RWPE2 (cell line): ENCODE measurements at regions not wholly inside any gene's neighbourhood (a gene's known extent, or its start where the extent isn't known, plus 50 kb on each side); places are given as distances from the start of the nearest gene placed in this dataset.

ENCODE experiments used
- ATAC-seq: fragments of 200-7000 bp; cut with Tn5 transposase; 3 replicates; pipeline ENCODE4 v1.9.1; 2021; ENCODE audit warnings: low read depth
- DNase-seq: peaks from one replicate; pipeline ENCODE4 v3.0.0-alpha.2; 2020; ENCODE audit warnings: low spot score
- H3K27ac ChIP-seq: fragments of 450-650 bp; 2 replicates; pipeline ENCODE4 v1.5.1; 2017; ENCODE audit warnings: mild to moderate bottlenecking; ENCODE audit not compliant: poor library complexity, severe bottlenecking
- H3K27me3 ChIP-seq: fragments of 250-450 bp; sonication (Bioruptor Pico); 2 replicates; pipeline ENCODE4 v1.5.1; 2021; ENCODE audit warnings: mild to moderate bottlenecking, moderate library complexity; ENCODE audit not compliant: insufficient read depth, poor library complexity, severe bottlenecking
- H3K36me3 ChIP-seq: fragments of 250-450 bp; sonication (Bioruptor Pico); 2 replicates; pipeline ENCODE4 v1.5.1; 2020; ENCODE audit warnings: low read depth, mild to moderate bottlenecking, moderate library complexity
- H3K4me1 ChIP-seq: fragments of 250-450 bp; sonication (Bioruptor Pico); 2 replicates; pipeline ENCODE4 v1.5.1; 2021; ENCODE audit warnings: mild to moderate bottlenecking, moderate library complexity; ENCODE audit not compliant: insufficient read depth, poor library complexity, severe bottlenecking
- H3K4me3 ChIP-seq: fragments of 250-450 bp; sonication (Bioruptor Pico); 2 replicates; pipeline ENCODE4 v1.5.1; 2021; ENCODE audit warnings: mild to moderate bottlenecking, moderate library complexity; ENCODE audit not compliant: severe bottlenecking
- H3K9me3 ChIP-seq: fragments of 250-450 bp; sonication (Bioruptor Pico); 2 replicates; pipeline ENCODE4 v1.5.1; 2021; ENCODE audit warnings: mild to moderate bottlenecking, moderate library complexity; ENCODE audit not compliant: severe bottlenecking
- TF ChIP-seq, protein P1 (sequence below): fragments of 450-650 bp; IDR thresholded peaks from one replicate; pipeline ENCODE4 v1.5.1; 2017; ENCODE audit warnings: mild to moderate bottlenecking, moderate library complexity; ENCODE audit not compliant: poor library complexity, severe bottlenecking

DNA sequence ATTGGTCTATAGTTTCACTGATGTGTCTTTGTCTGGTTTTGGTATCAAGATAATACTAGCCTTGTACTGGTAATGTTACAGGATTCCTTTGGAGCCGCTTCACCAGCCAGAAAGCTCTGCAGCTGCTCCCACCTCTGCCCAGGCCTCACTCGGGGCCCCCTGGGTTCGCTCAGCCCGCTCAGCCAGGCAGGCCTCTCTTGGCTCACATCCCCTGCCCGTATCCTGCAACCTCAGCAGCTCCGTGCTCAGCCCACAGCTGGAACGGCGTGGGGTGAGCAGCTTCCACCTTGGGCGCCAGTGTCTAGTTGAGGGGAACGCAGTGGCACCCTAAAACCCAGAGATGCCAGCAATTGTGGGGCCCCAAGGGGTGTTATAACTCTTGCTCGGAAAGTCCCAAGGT is 429.7 kb upstream of the ROBO2 start:
- ATAC-seq (no peak), DNase-seq (no peak)
- TF ChIP-seq, protein P1, sequence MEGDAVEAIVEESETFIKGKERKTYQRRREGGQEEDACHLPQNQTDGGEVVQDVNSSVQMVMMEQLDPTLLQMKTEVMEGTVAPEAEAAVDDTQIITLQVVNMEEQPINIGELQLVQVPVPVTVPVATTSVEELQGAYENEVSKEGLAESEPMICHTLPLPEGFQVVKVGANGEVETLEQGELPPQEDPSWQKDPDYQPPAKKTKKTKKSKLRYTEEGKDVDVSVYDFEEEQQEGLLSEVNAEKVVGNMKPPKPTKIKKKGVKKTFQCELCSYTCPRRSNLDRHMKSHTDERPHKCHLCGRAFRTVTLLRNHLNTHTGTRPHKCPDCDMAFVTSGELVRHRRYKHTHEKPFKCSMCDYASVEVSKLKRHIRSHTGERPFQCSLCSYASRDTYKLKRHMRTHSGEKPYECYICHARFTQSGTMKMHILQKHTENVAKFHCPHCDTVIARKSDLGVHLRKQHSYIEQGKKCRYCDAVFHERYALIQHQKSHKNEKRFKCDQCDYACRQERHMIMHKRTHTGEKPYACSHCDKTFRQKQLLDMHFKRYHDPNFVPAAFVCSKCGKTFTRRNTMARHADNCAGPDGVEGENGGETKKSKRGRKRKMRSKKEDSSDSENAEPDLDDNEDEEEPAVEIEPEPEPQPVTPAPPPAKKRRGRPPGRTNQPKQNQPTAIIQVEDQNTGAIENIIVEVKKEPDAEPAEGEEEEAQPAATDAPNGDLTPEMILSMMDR: no peak
- Histone ChIP-seq H3K4me3 (no peak overlapping the region), H3K27ac (no peak overlapping the region), H3K36me3 (no peaks in the 10 kb centered on the region), H3K27me3 (no peaks in the 10 kb centered on the region), H3K9me3 (no peaks in the 10 kb centered on the region), H3K4me1 (no peaks in the 10 kb centered on the region)

DNA sequence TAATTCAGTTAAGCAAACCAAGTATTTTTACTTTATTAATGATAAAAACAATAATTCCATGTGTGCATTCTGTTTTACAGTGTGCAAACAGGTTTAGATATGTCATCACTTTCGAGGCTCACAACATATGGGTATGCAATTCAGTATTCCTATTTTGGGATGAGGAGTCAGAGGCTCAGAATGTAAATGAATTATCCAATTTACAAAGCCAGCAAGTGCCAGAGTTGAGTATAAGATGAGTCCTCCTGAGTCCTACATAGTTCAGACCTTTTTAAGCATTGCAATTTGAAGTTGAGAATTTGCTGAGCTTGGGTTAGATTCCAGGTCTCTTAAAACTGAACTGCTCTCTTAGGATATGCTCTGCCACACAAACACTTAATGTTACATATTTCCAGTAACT is 424.2 kb upstream of the ROBO2 start:
- H3K36me3 ChIP-seq: no peaks in the 10 kb centered on the region
- H3K27ac ChIP-seq: no peak overlapping the region
- no peak overlapping the region for H3K4me3 ChIP-seq
- H3K4me1 ChIP-seq: no peaks in the 10 kb centered on the region
- TF ChIP-seq, protein P1: no peak
- peaks cover 3% of the 10 kb centered on the region for H3K27me3 ChIP-seq
- no peaks in the 10 kb centered on the region for H3K9me3 ChIP-seq
- ATAC-seq (no peak), DNase-seq (no peak)

DNA sequence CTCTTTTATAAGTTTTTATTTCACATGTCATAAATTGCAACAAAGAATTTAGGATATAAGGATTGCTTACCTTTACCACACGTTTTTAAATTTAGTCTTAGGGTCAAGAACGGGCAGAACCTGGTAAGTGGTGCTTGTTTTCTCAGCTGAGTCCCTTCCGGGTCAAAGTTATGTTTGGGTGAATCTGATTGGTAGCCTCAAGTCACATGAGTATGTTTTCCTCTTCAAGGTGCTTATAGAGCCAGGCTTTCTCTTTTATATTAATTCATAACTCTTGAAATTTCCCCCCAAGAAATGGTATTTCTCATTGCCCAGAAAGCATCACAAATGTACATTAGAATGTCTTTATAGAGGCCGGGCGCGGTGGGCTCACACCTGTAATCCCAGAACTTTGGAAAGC is 415.7 kb upstream of the ROBO2 start:
- Histone ChIP-seq H3K4me3 (no peak overlapping the region), H3K4me1 (no peaks in the 10 kb centered on the region), H3K36me3 (no peaks in the 10 kb centered on the region), H3K27me3 (peaks cover 3% of the 10 kb centered on the region), H3K9me3 (no peaks in the 10 kb centered on the region), H3K27ac (no peak overlapping the region)
- TF ChIP-seq, protein P1: no peak
- no peak for DNase-seq
- ATAC-seq: no peak

DNA sequence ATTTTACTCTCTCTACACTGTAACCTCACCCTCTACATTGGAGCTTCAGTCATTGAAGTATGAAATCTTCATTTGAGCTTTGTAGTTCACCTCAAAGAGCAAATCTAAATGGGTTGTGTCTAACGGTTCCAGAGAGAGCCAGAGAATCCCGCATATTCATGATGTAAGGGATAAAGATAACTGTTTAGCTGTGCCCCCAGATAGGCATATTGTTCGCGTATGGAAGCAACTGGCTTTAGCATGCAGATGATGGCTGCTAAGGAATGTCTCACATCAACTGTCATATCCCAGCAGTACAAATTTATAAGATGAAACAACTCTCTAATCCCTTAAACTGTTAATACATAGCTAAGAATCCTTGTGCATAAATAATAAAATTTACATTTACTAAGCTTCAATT is 412.7 kb upstream of the ROBO2 start:
- TF ChIP-seq, protein P1: no peak
- Histone ChIP-seq H3K27ac (no peak overlapping the region), H3K4me1 (no peaks in the 10 kb centered on the region), H3K9me3 (no peaks in the 10 kb centered on the region), H3K27me3 (no peaks in the 10 kb centered on the region), H3K4me3 (no peak overlapping the region), H3K36me3 (no peaks in the 10 kb centered on the region)
- DNase-seq (no peak), ATAC-seq (no peak)

DNA sequence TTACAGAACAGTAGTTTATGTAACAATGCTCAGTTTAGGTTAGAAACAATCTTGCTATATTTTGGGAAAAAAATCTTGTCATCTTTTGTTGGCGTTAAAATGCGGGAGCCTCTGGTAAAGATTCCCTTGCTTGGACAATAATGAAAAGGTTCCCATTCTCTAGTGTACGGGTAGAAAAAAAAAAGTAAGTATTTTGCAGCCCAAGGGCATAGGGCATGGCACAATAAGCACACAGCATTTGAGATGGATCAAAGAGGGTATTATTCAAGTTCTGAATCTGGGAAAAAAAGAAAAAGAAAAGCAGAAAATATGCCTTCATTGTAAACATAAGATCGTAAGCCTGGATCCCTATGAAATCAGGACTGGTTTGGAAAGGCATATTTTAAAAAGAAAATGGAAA is 408.6 kb upstream of the ROBO2 start:
- no peak for ATAC-seq

More for the DNA sequence above, 408.6 kb upstream of the ROBO2 start:
- no peaks in the 10 kb centered on the region for H3K4me1 ChIP-seq
- no peaks in the 10 kb centered on the region for H3K36me3 ChIP-seq
- H3K9me3 ChIP-seq: no peaks in the 10 kb centered on the region
- TF ChIP-seq, protein P1: no peak
- no peak for DNase-seq
- H3K27me3 ChIP-seq: no peaks in the 10 kb centered on the region
- H3K27ac ChIP-seq: no peak overlapping the region
- H3K4me3 ChIP-seq: no peak overlapping the region
